Left colon (tissue), 2 donors: ENCODE measurements at regions not wholly inside any gene's neighbourhood (a gene's known extent, or its start where the extent isn't known, plus 50 kb on each side); places are given as distances from the start of the nearest gene placed in this dataset.
"Not testable (repeated sequence)": the region's sequence is repeated elsewhere in the genome, so short reads cannot be mapped to it uniquely, and the experiment has no call there.

ENCODE experiments used
- ATAC-seq: fragments of 200-7000 bp; cut with Tn5 transposase; one replicate; pipeline ENCODE4 v1.9.1; 2020; ENCODE audit warnings: mild to moderate bottlenecking, moderate library complexity
- DNase-seq, 2 donors: peaks; one replicate each; pipeline ENCODE4 v3.0.0-alpha.2; 2020
- intact Hi-C, 2 donors: fragments of 100-400 bp; cut with DNase I in 1 of 2; cut with micrococcal nuclease in 1 of 2; formaldehyde crosslinking; loops; one replicate each; pipeline versions ENCODE4 v1.11.2 to v1.14.0; 2022; cut with DNase I, micrococcal nuclease
- donor health status: DM: no; HTN: no; CAD: no.
- donor health status: DM: yes; HTN: yes; CAD: no.

- intact Hi-C loops: no loop called here
- ATAC-seq (no peak), DNase-seq (no peak)
Observed at GRCh38 chr3:82178291-82178690, 416.8 kb upstream of the GBE1 start.

GRCh38 chr3:82177774-82178173, 416.3 kb upstream of the GBE1 start:
- intact Hi-C loops: no loop called here
- DNase-seq (no peak), ATAC-seq (no peak)

GRCh38 chr3:82165266-82165665, 403.8 kb upstream of the GBE1 start:
- intact Hi-C loops: no loop called here
- no peak for ATAC-seq
- DNase-seq: no peak

- no peak for DNase-seq
- intact Hi-C loops: no loop called here
- no peak for ATAC-seq
Observed at GRCh38 chr3:82163907-82164520, 402.6 kb upstream of the GBE1 start.

- no peak for ATAC-seq
- no peak for DNase-seq
- intact Hi-C loops: no loop called here
Observed at GRCh38 chr3:82157952-82158351, 396.5 kb upstream of the GBE1 start.

- intact Hi-C loops, DNase-seq, ATAC-seq: not testable (repeated sequence)
Observed at GRCh38 chr3:82153892-82154291, 392.4 kb upstream of the GBE1 start.

- intact Hi-C loops: no loop called here
- ATAC-seq (no peak), DNase-seq (no peak)
Observed at GRCh38 chr3:82145742-82146141, 384.3 kb upstream of the GBE1 start.

- ATAC-seq (no peak), DNase-seq (no peak)
- intact Hi-C loops: no loop called here
Observed at GRCh38 chr3:82144811-82145210, 383.4 kb upstream of the GBE1 start.

- ATAC-seq (no peak), DNase-seq (no peak)
- intact Hi-C loops: no loop called here
Observed at GRCh38 chr3:82143661-82144412, 382.4 kb upstream of the GBE1 start.

- no peak for DNase-seq
- ATAC-seq: no peak
- intact Hi-C loops: no loop called here
Observed at GRCh38 chr3:82141592-82141991, 380.1 kb upstream of the GBE1 start.

- DNase-seq: no peak
- intact Hi-C loops: no loop called here
- ATAC-seq: no peak
Observed at GRCh38 chr3:82137861-82138260, 376.4 kb upstream of the GBE1 start.

- intact Hi-C loops: no loop called here
- no peak for ATAC-seq
- no peak for DNase-seq
Observed at GRCh38 chr3:82137050-82137449, 375.6 kb upstream of the GBE1 start.

- peak; percentile 27 to 63 for DNase-seq
- intact Hi-C loops: loop anchor here in 1 of 2 donors (5.0 kb wide), 1 partner anchor 466 kb away; no protein-coding TSS in a partner anchor
- ATAC-seq: peak; percentile 70
Observed at GRCh38 chr3:82133070-82133606, 371.7 kb upstream of the GBE1 start.

GRCh38 chr3:82132210-82133069, 371.0 kb upstream of the GBE1 start:
- intact Hi-C loops: loop anchor here in 1 of 2 donors (5.0 kb wide), 1 partner anchor 465 kb away; no protein-coding TSS in a partner anchor
- DNase-seq: no peak
- no peak for ATAC-seq

GRCh38 chr3:82130046-82130445, 368.6 kb upstream of the GBE1 start:
- ATAC-seq: no peak
- intact Hi-C loops: loop anchor here in 1 of 2 donors (5.0 kb wide), 1 partner anchor 463 kb away; no protein-coding TSS in a partner anchor
- DNase-seq: no peak

GRCh38 chr3:82129221-82129801, 367.9 kb upstream of the GBE1 start:
- DNase-seq (no peak), ATAC-seq (no peak)
- intact Hi-C loops: no loop called here

GRCh38 chr3:82128271-82128670, 366.8 kb upstream of the GBE1 start:
- DNase-seq (no peak), ATAC-seq (no peak)
- intact Hi-C loops: no loop called here

- DNase-seq: no peak
- intact Hi-C loops: no loop called here
- no peak for ATAC-seq
Observed at GRCh38 chr3:82122554-82123345, 361.3 kb upstream of the GBE1 start.
